A673 (cell line): ENCODE measurements at regions not wholly inside any gene's neighbourhood (a gene's known extent, or its start where the extent isn't known, plus 50 kb on each side); places are given as distances from the start of the nearest gene placed in this dataset.
A peak's percentile ranks its signal among the peaks of the same experiment; 100 is the strongest.

Source experiments
- BruUV-seq: library from RNA; stranded (reverse); fragments of 400-500 nt; replicated peaks from 2 replicates; lab custom pipeline; 2021; lab: Mats Ljungman, UMichigan
- CTCF ChIA-PET: fragments of 300-600 bp; sonication (Branson Sonifier 250); formaldehyde crosslinking; loops from one replicate; lab custom pipeline; 2022; ENCODE audit warnings: antibody characterized with exemption; lab: Charles Lee
- POLR2A ChIA-PET: fragments of 300-600 bp; sonication (Branson Sonifier 250); formaldehyde crosslinking; loops from one replicate; lab custom pipeline; 2022; ENCODE audit warnings: antibody characterized with exemption; ENCODE audit not compliant: low non-redundant PET; lab: Charles Lee
- DNase-seq: peaks from one replicate; pipeline ENCODE4 v3.0.0-alpha.2; 2015; ENCODE audit warnings: low spot score
- H3K27ac ChIP-seq: fragments of 200-600 bp; sonication (generic); 2 replicates; pipeline ENCODE4 v1.5.1; 2016; ENCODE audit warnings: mixed run types, low read depth, mild to moderate bottlenecking, mixed read lengths, antibody characterized with exemption, low read length; ENCODE audit not compliant: poor library complexity, severe bottlenecking
- H3K27me3 ChIP-seq: fragments of 200-600 bp; sonication (generic); replicated peaks from 2 replicates; pipeline ENCODE4 v1.6.1; 2017; ENCODE audit warnings: mixed run types, low read depth, mild to moderate bottlenecking, mixed read lengths, antibody characterized with exemption, low read length; ENCODE audit not compliant: insufficient read depth, poor library complexity
- H3K36me3 ChIP-seq: fragments of 200-600 bp; sonication (generic); 2 replicates; pipeline ENCODE4 v1.6.1; 2016; ENCODE audit warnings: mixed run types, mild to moderate bottlenecking, mixed read lengths, antibody characterized with exemption, low read length; ENCODE audit not compliant: insufficient read depth, poor library complexity, severe bottlenecking
- H3K4me1 ChIP-seq: fragments of 200-600 bp; sonication (generic); 2 replicates; pipeline ENCODE4 v1.6.1; 2017; ENCODE audit warnings: mixed run types, mild to moderate bottlenecking, mixed read lengths, antibody characterized with exemption, low read length; ENCODE audit not compliant: insufficient read depth, poor library complexity, severe bottlenecking
- H3K4me3 ChIP-seq: fragments of 200-600 bp; sonication (generic); 2 replicates; pipeline ENCODE4 v1.5.1; 2016; ENCODE audit warnings: low read depth, mixed run types, mild to moderate bottlenecking, mixed read lengths, low read length; ENCODE audit not compliant: poor library complexity, severe bottlenecking
- H3K9me3 ChIP-seq: fragments of 200-600 bp; sonication (generic); 2 replicates; pipeline ENCODE4 v1.6.1; 2016; ENCODE audit warnings: mixed run types, low read depth, mild to moderate bottlenecking, mixed read lengths, antibody characterized with exemption, low read length; ENCODE audit not compliant: poor library complexity, severe bottlenecking
- CTCF ChIP-seq: fragments of 300-800, 200-600 bp; sonication (generic); conservative IDR thresholded peaks from 2 replicates; pipeline ENCODE4 v1.5.1; 2017; ENCODE audit warnings: low read depth, mild to moderate bottlenecking, antibody characterized with exemption, low read length, moderate library complexity, mixed read lengths
- EZH2 ChIP-seq: fragments of 200-600 bp; sonication (generic); IDR thresholded peaks from 2 replicates; pipeline ENCODE4 v1.6.1; 2017; ENCODE audit warnings: borderline replicate concordance, low read depth, mild to moderate bottlenecking, mixed read lengths, antibody characterized with exemption, low read length; ENCODE audit not compliant: poor library complexity, severe bottlenecking
- intact Hi-C: fragments of 100-400 bp; cut with micrococcal nuclease; formaldehyde crosslinking; loops from one replicate; pipeline ENCODE4 v1.10.0; 2022; ENCODE audit not compliant: unreplicated experiment

DNA sequence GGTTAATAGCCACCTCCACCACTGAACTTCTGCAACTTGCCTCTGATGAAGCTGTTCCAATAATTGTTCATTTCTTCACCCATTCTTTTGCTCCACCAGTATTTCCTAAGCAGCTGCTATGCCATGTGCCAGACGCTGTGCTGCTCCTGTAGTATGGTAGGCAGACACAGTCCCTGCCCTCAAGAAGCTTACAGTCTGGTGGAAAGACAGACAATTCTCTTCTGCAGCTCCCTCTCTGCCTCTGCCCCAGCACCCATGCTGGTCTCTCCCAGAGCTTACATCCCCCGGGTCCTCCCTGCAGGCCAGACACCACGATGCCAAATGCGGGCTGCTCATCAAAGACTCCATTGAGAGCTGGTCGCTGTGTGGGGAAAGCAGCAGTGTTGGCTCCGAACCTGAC is 111.6 kb upstream of the ESRRB start:
- no peak for DNase-seq
- H3K36me3 ChIP-seq: no peaks in the 10 kb centered on the region
- no peak overlapping the region for H3K4me3 ChIP-seq
- intact Hi-C loops: no loop called here
- no TSS peak for BruUV-seq
- ChIA-PET CTCF (no interaction called here), POLR2A (no interaction called here)
- TF ChIP-seq CTCF (no peak), EZH2 (no peak)
- H3K9me3 ChIP-seq: no peaks in the 10 kb centered on the region
- no peaks in the 10 kb centered on the region for H3K4me1 ChIP-seq
- peaks cover 18% of the 10 kb centered on the region for H3K27me3 ChIP-seq
- H3K27ac ChIP-seq: no peak overlapping the region

DNA sequence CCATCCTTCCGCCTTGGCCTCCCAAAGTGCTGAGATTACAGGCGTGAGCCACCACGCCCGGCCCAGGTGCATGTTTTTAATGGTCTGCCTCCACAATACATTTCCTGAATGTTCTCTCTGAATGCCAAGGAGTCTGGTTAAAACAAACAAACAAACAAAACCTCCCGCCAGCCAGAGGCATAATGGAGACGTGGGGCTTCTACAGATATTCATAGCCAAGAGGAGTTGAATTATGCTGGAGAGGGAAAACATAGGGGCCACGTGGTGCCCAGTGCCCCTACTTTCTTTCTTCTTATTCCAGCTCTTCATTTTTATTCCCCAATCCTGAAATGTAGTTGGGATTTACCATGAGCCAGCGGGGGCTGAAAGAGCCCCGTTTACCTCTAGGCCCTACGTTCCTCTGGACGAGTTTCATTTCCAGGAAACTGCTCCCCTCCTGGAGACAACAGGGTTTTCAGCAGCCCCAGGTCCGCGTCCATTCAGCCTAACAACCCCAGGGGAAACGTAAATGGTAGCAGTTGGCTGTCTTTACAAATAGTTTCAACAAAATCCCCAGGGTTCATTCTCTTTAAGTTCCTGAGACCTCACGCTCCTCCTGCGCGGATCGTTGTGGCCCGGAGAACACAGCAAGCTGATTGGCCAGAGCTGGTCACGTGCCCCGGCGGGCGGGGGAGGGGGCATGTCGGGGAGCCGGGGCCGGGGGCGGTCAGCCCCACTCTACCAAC is 108.5 kb upstream of the ESRRB start:
- ChIA-PET CTCF (interaction anchor here (0.5 kb wide), 1 partner anchor 76 kb away, joined by 4 read pairs; no protein-coding TSS in a partner anchor), POLR2A (interaction anchor here (0.7 kb wide), 1 partner anchor 94 kb away, joined by 3 read pairs; no protein-coding TSS in a partner anchor)
- no TSS peak for BruUV-seq
- H3K4me1 ChIP-seq: no peaks in the 10 kb centered on the region
- H3K27me3 ChIP-seq: peaks cover 49% of the 10 kb centered on the region
- TF ChIP-seq EZH2 (no peak), CTCF (no peak; the same call in 1 of the 2 replicates)
- DNase-seq: peak; percentile 64
- H3K9me3 ChIP-seq: no peaks in the 10 kb centered on the region
- peak overlapping the region; percentile 35 for H3K4me3 ChIP-seq
- no peak overlapping the region for H3K27ac ChIP-seq
- no peaks in the 10 kb centered on the region for H3K36me3 ChIP-seq
- intact Hi-C loops: no loop called here

GRCh38 chr14:76268047-76268431 is 107.9 kb upstream of the ESRRB start:
- DNase-seq: no peak
- ChIA-PET POLR2A (interaction anchor here (0.7 kb wide), 1 partner anchor 93 kb away, joined by 3 read pairs; no protein-coding TSS in a partner anchor), CTCF (interaction anchor here (0.5 kb wide), 1 partner anchor 76 kb away, joined by 4 read pairs; no protein-coding TSS in a partner anchor)
- H3K4me1 ChIP-seq: no peaks in the 10 kb centered on the region
- intact Hi-C loops: no loop called here
- H3K4me3 ChIP-seq: peak overlapping the region; percentile 35
- TF ChIP-seq EZH2: no peak
- TF ChIP-seq CTCF: no peak
- no TSS peak for BruUV-seq
- no peak overlapping the region for H3K27ac ChIP-seq
- H3K36me3 ChIP-seq: no peaks in the 10 kb centered on the region
- H3K27me3 ChIP-seq: peaks cover 50% of the 10 kb centered on the region
- H3K9me3 ChIP-seq: no peaks in the 10 kb centered on the region
